ENCODE measurements at regions not wholly inside any gene's neighbourhood (a gene's known extent, or its start where the extent isn't known, plus 50 kb on each side); places are given as distances from the start of the nearest gene placed in this dataset.

- DNase-seq: no peak
Measured at GRCh38 chr13:84413016-84413415, 530.7 kb upstream of the SLITRK1 start.

- DNase-seq: no peak
Measured at GRCh38 chr13:84405286-84405685, 523.0 kb upstream of the SLITRK1 start.

- DNase-seq: no peak
Measured at GRCh38 chr13:84400706-84401105, 518.4 kb upstream of the SLITRK1 start.

GRCh38 chr13:84399320-84400085, 517.2 kb upstream of the SLITRK1 start:
- no peak for DNase-seq

GRCh38 chr13:84393981-84394625, 511.8 kb upstream of the SLITRK1 start:
- DNase-seq: no peak

- DNase-seq: no peak
Measured at GRCh38 chr13:84380866-84381265, 498.6 kb upstream of the SLITRK1 start.

GRCh38 chr13:84377106-84377505, 494.8 kb upstream of the SLITRK1 start:
- DNase-seq: no peak

GRCh38 chr13:84366506-84366905, 484.2 kb upstream of the SLITRK1 start:
- DNase-seq: no peak

GRCh38 chr13:84362777-84363176, 480.5 kb upstream of the SLITRK1 start:
- no peak for DNase-seq

GRCh38 chr13:84360822-84361221, 478.5 kb upstream of the SLITRK1 start:
- no peak for DNase-seq

- DNase-seq: no peak
Measured at GRCh38 chr13:84358601-84359000, 476.3 kb upstream of the SLITRK1 start.

GRCh38 chr13:84352946-84353345, 470.7 kb upstream of the SLITRK1 start:
- DNase-seq: no peak

GRCh38 chr13:84339456-84339855, 457.2 kb upstream of the SLITRK1 start:
- DNase-seq: no peak

- no peak for DNase-seq
Measured at GRCh38 chr13:84332346-84332745, 450.1 kb upstream of the SLITRK1 start.

- no peak for DNase-seq
Measured at GRCh38 chr13:84315527-84315926, 433.3 kb upstream of the SLITRK1 start.

- no peak for DNase-seq
Measured at GRCh38 chr13:84303035-84303434, 420.8 kb upstream of the SLITRK1 start.

- DNase-seq: no peak
Measured at GRCh38 chr13:84297251-84297650, 415.0 kb upstream of the SLITRK1 start.

- DNase-seq: no peak
Measured at GRCh38 chr13:84296401-84296800, 414.1 kb upstream of the SLITRK1 start.

GRCh38 chr13:84294576-84294975, 412.3 kb upstream of the SLITRK1 start:
- no peak for DNase-seq

GRCh38 chr13:84290386-84290785, 408.1 kb upstream of the SLITRK1 start:
- no peak for DNase-seq

- DNase-seq: no peak
Measured at GRCh38 chr13:84279166-84279565, 396.9 kb upstream of the SLITRK1 start.

- DNase-seq: no peak
Measured at GRCh38 chr13:84272877-84273562, 390.7 kb upstream of the SLITRK1 start.

- DNase-seq: no peak
Measured at GRCh38 chr13:84265257-84265764, 383.0 kb upstream of the SLITRK1 start.

Measured in SHP77 (cell line).